Stomach (tissue), 8 donors: ENCODE measurements at regions not wholly inside any gene's neighbourhood (a gene's known extent, or its start where the extent isn't known, plus 50 kb on each side); places are given as distances from the start of the nearest gene placed in this dataset.

Source experiments
- DNase-seq, 2 donors: peaks; one replicate each; pipeline versions ENCODE4 v3.0.0 to v3.0.0-alpha.2; 2013 to 2019
- H3K27ac ChIP-seq, 5 donors: fragments of 200-600 bp in 4 of 5; sonication (generic) in 4 of 5; one replicate each; pipeline ENCODE4 v1.5.1; 2013 to 2019; ENCODE audit warnings: mild to moderate bottlenecking in 1 of 5, moderate library complexity in 1 of 5
- H3K27me3 ChIP-seq, 3 donors: fragments of 200-600 bp; sonication (generic); one replicate each; pipeline ENCODE4 v1.5.1; 2017 to 2019; ENCODE audit warnings: mixed run types in 1 of 3
- H3K36me3 ChIP-seq, 4 donors: fragments of 200-600 bp; sonication (generic); 1 replicate in 3 of 4; 2 replicates in 1 of 4; pipeline ENCODE4 v1.5.1; 2016 to 2019
- H3K4me1 ChIP-seq, 4 donors: fragments of 200-600 bp; sonication (generic); one replicate each; pipeline ENCODE4 v1.5.1; 2016 to 2019
- H3K4me3 ChIP-seq, 4 donors: fragments of 200-600 bp; sonication (generic) in 3 of 4; one replicate each; pipeline ENCODE4 v1.5.1; 2016 to 2019; ENCODE audit warnings: mild to moderate bottlenecking in 1 of 4
- H3K9me3 ChIP-seq, 4 donors: fragments of 200-600 bp; sonication (generic); one replicate each; pipeline ENCODE4 v1.5.1; 2016 to 2019
- EP300 ChIP-seq: sonication (generic); formaldehyde crosslinking; IDR thresholded peaks from one replicate; pipeline ENCODE4 v1.6.1; 2017; ENCODE audit warnings: antibody characterized with exemption
- POLR2A ChIP-seq, 4 donors: fragments of 450-650 bp; IDR thresholded peaks; one replicate each; pipeline ENCODE4 v1.6.1; 2016; ENCODE audit warnings: antibody characterized with exemption in 4 of 4, control low read depth in 2 of 4, mild to moderate bottlenecking in 1 of 4, moderate library complexity in 1 of 4
- POLR2AphosphoS5 ChIP-seq, 3 donors: sonication (generic); formaldehyde crosslinking; IDR thresholded peaks; one replicate each; pipeline ENCODE4 v1.6.1; 2016; ENCODE audit warnings: antibody characterized with exemption in 3 of 3
- WGBS, 5 donors: extraction: QIAGEN DNeasy Blood & Tissue Kit in 3 of 5; methylation state at CpG; one replicate each; pipeline versions ENCODE4 v1.1.5 to v1.1.7; 2013 to 2018; 5-methylcytosine and 5-hydroxymethylcytosine counted together
- intact Hi-C: fragments of 100-400 bp; cut with DNase I; formaldehyde crosslinking; loops from one replicate; pipeline ENCODE4 v1.15.1; 2023; ENCODE audit warnings: low total_unique reads
- TF ChIP-seq, protein P1 (sequence below), 7 experiments: fragments of 450-650 bp in 4 of 7; fragments of 200-600 bp in 3 of 7; sonication (generic) in 3 of 7; IDR thresholded peaks; one replicate each; pipeline ENCODE4 v1.5.1; 2016 to 2019; ENCODE audit warnings: antibody characterized with exemption in 7 of 7, control low read depth in 2 of 7, mild to moderate bottlenecking in 1 of 7
- donor health status: healthy with polysubstance abuse.
- donor health status: Bipolar disorder and iron deficiency.
- donor health status: healthy.

GRCh38 chr5:86765778-86766502, 148.2 kb downstream of the COX7C start:
- peaks cover 0 to 12% (median 8%) of the 10 kb centered on the region in 4 donors for H3K9me3 ChIP-seq
- H3K4me3 ChIP-seq: no peak overlapping the region
- WGBS, 5 donors: 44 to 78% (median 69%) methylated on average over 3 of the region's 3 CpGs
- intact Hi-C loops: no loop called here
- no peak overlapping the region for H3K27ac ChIP-seq
- H3K4me1 ChIP-seq: no peaks in the 10 kb centered on the region
- no peaks in the 10 kb centered on the region for H3K36me3 ChIP-seq
- no peaks in the 10 kb centered on the region for H3K27me3 ChIP-seq
- TF ChIP-seq, protein P1, sequence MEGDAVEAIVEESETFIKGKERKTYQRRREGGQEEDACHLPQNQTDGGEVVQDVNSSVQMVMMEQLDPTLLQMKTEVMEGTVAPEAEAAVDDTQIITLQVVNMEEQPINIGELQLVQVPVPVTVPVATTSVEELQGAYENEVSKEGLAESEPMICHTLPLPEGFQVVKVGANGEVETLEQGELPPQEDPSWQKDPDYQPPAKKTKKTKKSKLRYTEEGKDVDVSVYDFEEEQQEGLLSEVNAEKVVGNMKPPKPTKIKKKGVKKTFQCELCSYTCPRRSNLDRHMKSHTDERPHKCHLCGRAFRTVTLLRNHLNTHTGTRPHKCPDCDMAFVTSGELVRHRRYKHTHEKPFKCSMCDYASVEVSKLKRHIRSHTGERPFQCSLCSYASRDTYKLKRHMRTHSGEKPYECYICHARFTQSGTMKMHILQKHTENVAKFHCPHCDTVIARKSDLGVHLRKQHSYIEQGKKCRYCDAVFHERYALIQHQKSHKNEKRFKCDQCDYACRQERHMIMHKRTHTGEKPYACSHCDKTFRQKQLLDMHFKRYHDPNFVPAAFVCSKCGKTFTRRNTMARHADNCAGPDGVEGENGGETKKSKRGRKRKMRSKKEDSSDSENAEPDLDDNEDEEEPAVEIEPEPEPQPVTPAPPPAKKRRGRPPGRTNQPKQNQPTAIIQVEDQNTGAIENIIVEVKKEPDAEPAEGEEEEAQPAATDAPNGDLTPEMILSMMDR (IDR thresholded peaks at IDR 0.05): no peak
- TF ChIP-seq POLR2AphosphoS5 (IDR thresholded peaks at IDR 0.05) (no peak), POLR2A (IDR thresholded peaks at IDR 0.05) (no peak), EP300 (no peak)
- DNase-seq: no peak

DNA sequence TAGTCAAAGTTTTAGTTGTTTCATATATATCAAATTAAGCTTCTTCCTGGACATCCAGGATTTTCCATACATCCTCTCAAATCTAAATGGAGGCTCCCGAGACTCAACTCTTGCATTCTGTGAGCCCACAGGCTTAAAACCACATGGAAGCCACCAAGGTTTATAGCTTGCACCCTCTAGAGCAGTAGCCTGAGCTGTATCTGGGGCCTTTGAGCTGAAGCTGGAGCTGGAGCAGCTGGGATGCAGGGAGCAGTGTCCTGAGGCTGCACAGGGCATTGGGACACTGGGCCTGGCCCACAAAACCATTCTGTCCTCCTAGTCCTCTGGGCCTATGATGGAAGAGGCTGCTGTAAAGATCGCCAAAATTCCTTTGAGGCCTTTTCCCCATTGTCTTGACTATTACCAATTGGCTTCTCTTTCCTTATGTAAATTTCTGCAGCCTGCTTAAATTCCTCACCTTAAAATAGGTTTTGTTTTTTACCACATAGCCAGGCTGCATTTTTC, 151.0 kb downstream of the COX7C start:
- Histone ChIP-seq H3K27ac (no peak overlapping the region), H3K36me3 (no peaks in the 10 kb centered on the region), H3K4me1 (no peaks in the 10 kb centered on the region), H3K9me3 (peaks cover 0 to 12% (median 8%) of the 10 kb centered on the region in 4 donors), H3K4me3 (no peak overlapping the region), H3K27me3 (no peaks in the 10 kb centered on the region)
- intact Hi-C loops: no loop called here
- no peak for TF ChIP-seq POLR2AphosphoS5 (IDR thresholded peaks at IDR 0.05)
- no peak for TF ChIP-seq POLR2A (IDR thresholded peaks at IDR 0.05)
- TF ChIP-seq, protein P1 (IDR thresholded peaks at IDR 0.05): no peak
- WGBS, 5 donors: 77 to 96% (median 90%) methylated on average over 2 of the region's 2 CpGs
- DNase-seq: no peak

GRCh38 chr5:86780018-86780417, 162.3 kb downstream of the COX7C start:
- TF ChIP-seq, protein P1 (IDR thresholded peaks at IDR 0.05): no peak
- no peak for TF ChIP-seq POLR2A (IDR thresholded peaks at IDR 0.05)
- no peak for TF ChIP-seq POLR2AphosphoS5 (IDR thresholded peaks at IDR 0.05)
- TF ChIP-seq EP300: no peak
- DNase-seq: no peak
- intact Hi-C loops: no loop called here
- Histone ChIP-seq H3K9me3 (peaks cover 0 to 21% (median 0%) of the 10 kb centered on the region in 4 donors), H3K36me3 (no peaks in the 10 kb centered on the region), H3K27ac (no peak overlapping the region), H3K4me1 (no peaks in the 10 kb centered on the region), H3K27me3 (no peaks in the 10 kb centered on the region), H3K4me3 (no peak overlapping the region)

DNA sequence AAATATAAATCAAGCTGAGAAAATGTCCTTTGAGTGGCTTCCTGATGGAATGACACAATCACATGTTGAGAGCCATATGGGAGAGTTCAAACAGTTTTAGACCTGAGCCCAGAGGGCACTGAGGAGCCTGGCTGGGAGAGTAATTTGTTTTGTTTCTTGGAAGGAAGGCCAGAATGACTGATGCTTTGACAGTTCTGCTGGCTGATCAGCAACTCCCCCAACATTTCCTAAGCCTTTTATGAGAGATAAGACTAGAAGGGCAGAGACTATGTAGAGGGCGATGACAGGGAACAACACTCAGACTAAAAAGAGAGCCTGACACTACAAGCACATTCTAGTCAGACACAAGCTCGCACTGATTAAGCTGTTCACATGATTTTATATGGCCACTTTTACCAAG, 169.2 kb downstream of the COX7C start:
- no peak overlapping the region for H3K4me3 ChIP-seq
- DNase-seq: no peak
- 38 to 56% (median 48%) methylated on average over 2 of the region's 2 CpGs for WGBS, 5 donors
- intact Hi-C loops: no loop called here
- H3K27ac ChIP-seq: no peak overlapping the region
- H3K4me1 ChIP-seq: no peaks in the 10 kb centered on the region
- no peak for TF ChIP-seq EP300
- TF ChIP-seq, protein P1 (IDR thresholded peaks at IDR 0.05): no peak
- no peak for TF ChIP-seq POLR2AphosphoS5 (IDR thresholded peaks at IDR 0.05)
- TF ChIP-seq POLR2A (IDR thresholded peaks at IDR 0.05): no peak
- no peaks in the 10 kb centered on the region for H3K27me3 ChIP-seq
- no peaks in the 10 kb centered on the region for H3K9me3 ChIP-seq
- H3K36me3 ChIP-seq: no peaks in the 10 kb centered on the region
